GM12873 (cell line): ENCODE measurements at regions not wholly inside any gene's neighbourhood (a gene's known extent, or its start where the extent isn't known, plus 50 kb on each side); places are given as distances from the start of the nearest gene placed in this dataset.

Source experiments
- TF ChIP-seq, protein P1 (sequence below): IDR thresholded peaks from 2 replicates; pipeline ENCODE4 v1.5.1; 2012; ENCODE audit warnings: low read depth, mild to moderate bottlenecking, moderate library complexity, low read length, control low read depth; ENCODE audit not compliant: insufficient read depth; ENCODE audit errors: missing control alignments

DNA sequence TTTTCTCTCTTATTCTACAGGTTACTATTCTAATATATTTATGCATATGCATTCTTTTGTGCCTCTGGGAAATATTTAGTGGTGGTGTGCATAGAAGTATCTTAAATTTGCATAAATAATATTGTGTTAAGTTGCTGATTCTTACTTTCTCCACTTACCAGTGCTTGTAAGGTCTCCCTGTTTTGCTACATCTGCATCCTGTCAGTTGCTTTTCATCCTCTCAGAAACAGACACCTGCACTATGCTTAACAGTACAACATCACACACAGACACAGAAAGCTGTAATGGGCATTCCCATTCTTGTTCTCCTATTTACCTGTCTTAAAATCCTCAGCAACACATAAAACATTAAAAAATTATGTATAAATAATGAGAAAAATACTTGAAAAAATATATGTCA is 713.3 kb upstream of the RGMB start:
- TF ChIP-seq, protein P1, sequence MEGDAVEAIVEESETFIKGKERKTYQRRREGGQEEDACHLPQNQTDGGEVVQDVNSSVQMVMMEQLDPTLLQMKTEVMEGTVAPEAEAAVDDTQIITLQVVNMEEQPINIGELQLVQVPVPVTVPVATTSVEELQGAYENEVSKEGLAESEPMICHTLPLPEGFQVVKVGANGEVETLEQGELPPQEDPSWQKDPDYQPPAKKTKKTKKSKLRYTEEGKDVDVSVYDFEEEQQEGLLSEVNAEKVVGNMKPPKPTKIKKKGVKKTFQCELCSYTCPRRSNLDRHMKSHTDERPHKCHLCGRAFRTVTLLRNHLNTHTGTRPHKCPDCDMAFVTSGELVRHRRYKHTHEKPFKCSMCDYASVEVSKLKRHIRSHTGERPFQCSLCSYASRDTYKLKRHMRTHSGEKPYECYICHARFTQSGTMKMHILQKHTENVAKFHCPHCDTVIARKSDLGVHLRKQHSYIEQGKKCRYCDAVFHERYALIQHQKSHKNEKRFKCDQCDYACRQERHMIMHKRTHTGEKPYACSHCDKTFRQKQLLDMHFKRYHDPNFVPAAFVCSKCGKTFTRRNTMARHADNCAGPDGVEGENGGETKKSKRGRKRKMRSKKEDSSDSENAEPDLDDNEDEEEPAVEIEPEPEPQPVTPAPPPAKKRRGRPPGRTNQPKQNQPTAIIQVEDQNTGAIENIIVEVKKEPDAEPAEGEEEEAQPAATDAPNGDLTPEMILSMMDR = no peak

DNA sequence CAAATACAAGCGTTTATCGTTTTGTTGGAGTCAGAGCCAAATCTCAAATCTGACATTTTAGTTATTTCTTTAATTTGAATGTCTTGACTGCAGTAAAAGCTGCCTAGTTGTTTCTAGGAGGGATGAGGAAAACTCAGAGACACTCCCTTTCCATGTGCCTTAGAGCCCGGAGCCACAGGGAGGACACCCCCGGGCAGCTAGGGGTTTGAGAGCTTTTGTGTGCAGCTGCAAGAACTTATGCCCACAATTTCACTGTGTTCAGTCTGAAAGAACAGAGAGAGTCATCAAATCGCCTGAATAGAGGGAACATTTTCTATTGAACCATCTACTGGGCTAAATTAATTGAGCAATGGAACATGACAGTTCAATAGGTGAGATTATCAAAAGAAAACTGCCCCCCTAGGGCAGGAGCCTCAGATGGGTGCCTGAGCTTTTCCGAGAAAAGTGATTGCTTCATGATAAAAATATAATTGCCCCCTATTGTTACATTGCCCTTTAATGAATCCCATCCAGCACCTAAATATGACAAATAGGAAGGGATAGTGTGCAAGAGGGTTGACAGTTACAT is 709.3 kb upstream of the RGMB start:
- TF ChIP-seq, protein P1 = no peak

DNA sequence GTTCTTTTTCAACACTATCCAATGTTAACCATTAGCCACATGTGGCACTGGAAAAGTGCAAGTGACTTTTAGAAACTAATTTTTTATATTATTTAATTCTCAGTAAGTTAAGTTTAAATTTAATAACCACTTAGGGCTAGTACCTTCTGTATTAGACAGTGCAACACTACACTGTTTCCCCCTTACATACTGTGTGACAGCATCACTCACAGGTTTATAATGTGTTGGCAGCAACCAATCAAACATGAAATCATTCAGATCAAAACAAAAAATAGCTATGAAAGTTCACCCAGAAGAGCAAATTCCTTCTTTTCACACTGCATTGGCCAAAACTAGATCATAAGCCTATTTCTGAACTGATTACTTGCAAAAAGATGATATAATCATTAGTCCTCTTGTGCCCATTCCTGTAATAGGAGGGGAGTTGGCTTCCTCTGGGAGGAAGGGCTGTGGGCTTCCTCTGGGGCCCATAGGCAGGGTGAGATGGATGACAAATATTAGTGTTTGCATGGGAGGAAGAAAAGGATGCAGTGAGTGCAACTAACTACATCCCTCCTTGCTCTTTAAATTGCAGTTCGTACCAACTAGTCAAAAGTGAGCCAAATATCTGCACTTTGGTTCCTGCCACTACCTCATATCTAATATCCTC is 708.1 kb upstream of the RGMB start:
- TF ChIP-seq, protein P1 = no peak

DNA sequence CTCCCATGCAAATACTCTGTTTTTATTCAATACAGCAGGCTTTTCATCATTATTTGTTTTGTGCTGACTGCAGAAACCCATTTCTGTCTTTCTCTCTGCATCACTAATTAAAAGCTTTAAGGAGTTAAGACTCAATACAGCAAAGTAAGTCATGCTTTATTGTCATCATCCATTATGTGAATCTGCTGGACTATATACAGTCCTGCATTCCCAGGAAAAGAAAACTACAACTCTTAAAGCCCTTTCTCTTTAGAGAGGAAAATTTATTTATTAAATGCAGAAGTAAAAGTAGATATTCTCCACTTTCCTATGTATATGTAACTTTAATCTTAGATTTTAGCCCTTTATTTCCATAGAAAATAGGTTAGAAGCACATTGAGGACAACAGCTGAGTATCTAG is 706.6 kb upstream of the RGMB start:
- TF ChIP-seq, protein P1 = no peak

DNA sequence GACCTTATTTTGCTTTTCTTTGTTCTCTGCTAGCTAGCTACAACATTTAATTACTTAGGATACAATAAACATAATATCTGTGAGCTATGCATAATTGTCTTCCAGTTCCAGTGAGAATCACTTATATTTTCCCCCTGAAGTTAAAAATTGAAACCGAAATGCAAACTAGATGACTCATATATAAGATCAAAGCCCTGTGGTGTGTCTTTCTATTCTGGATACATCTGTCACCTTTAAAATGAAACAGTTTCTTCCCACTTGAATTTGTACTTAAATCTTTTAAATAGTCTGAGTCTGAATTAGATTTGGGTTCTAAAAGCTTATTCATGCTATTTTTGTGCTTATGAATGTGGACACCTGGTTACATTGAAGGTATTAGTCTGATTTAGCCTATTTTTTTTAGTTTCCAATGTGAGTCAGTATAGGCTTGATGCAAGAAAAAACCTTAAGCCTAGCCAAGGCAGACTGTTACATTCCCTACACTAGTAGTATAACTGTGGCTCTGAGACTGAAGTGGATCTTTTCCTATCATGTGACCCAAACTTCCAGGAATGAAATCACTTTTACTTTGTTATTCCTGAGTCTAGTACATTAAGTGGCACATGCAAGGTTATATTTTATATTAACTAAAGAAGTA is 703.5 kb upstream of the RGMB start:
- TF ChIP-seq, protein P1 = no peak

DNA sequence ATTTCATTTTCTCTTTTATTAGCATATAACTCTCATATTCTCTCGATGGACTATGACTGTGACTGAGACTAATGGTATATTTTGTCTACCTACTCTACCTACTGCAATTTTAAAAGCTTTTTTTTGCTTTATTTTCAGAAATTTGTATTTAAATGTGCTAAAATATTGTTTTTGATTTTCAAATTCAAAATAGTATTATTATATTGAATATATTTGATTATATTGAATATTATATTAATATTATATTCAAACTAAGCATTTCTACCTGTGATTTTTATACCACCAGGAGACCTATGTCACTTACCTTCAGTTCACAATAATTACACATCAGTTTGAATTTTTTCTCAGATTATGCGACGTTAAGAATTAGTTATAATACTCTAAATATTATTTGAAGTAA is 700.5 kb upstream of the RGMB start:
- TF ChIP-seq, protein P1 = no peak

DNA sequence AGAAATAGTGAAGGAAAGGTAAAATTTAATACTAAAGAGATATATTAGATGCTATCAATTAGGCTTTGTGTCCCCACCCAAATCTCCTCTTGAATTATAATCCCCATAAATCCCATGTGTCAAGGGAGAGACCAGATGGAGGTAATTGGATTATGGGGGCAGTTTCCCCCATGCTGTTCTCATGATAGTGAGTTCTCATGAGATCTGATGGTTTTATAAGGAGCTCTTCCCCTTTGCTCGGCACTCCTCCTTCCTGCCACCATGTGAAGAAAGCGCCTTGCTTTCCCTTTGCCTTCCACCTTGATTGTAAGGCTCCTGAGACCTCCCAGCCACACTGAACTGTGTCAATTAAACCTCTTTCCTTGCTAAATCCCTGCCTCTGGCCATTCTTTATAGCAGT is 697.0 kb upstream of the RGMB start:
- TF ChIP-seq, protein P1 = no peak
